NCI-H748 (cell line): ENCODE measurements at regions not wholly inside any gene's neighbourhood (a gene's known extent, or its start where the extent isn't known, plus 50 kb on each side); places are given as distances from the start of the nearest gene placed in this dataset.

Experiments
- DNase-seq: peaks from one replicate; lab custom pipeline; 2025; ENCODE audit not compliant: unreplicated experiment; lab: John Stamatoyannopoulos, UW

GRCh38 chr17:6218333-6218732 is 148.2 kb downstream of the WSCD1 start:
- DNase-seq: no peak

- no peak for DNase-seq
These were observed 145.2 kb downstream of the WSCD1 start for GRCh38 chr17:6215071-6216035.

- no peak for DNase-seq
These were observed 143.7 kb downstream of the WSCD1 start for GRCh38 chr17:6213859-6214258.

GRCh38 chr17:6212766-6213165 is 142.6 kb downstream of the WSCD1 start:
- no peak for DNase-seq

GRCh38 chr17:6209829-6210228 is 139.7 kb downstream of the WSCD1 start:
- DNase-seq: no peak

GRCh38 chr17:6208608-6209180 is 138.5 kb downstream of the WSCD1 start:
- DNase-seq: no peak

- DNase-seq: no peak
These were observed 135.3 kb downstream of the WSCD1 start for GRCh38 chr17:6205525-6205924.

- no peak for DNase-seq
These were observed 134.9 kb downstream of the WSCD1 start for GRCh38 chr17:6205033-6205432.

GRCh38 chr17:6204203-6204722 is 134.1 kb downstream of the WSCD1 start:
- no peak for DNase-seq

- no peak for DNase-seq
These were observed 126.2 kb downstream of the WSCD1 start for GRCh38 chr17:6196355-6196754.

- peak; percentile 17 for DNase-seq
These were observed 124.9 kb downstream of the WSCD1 start for GRCh38 chr17:6195123-6195522.

- no peak for DNase-seq
These were observed 121.5 kb downstream of the WSCD1 start for GRCh38 chr17:6191405-6192324.

GRCh38 chr17:6187836-6188235 is 117.7 kb downstream of the WSCD1 start:
- DNase-seq: peak; percentile 61

- DNase-seq: no peak
These were observed 116.8 kb downstream of the WSCD1 start for GRCh38 chr17:6186998-6187397.

- no peak for DNase-seq
These were observed 114.3 kb downstream of the WSCD1 start for GRCh38 chr17:6184508-6184907.

GRCh38 chr17:6179017-6179416 is 108.8 kb downstream of the WSCD1 start:
- no peak for DNase-seq

GRCh38 chr17:6177941-6178694 is 107.9 kb downstream of the WSCD1 start:
- no peak for DNase-seq
